ENCODE measurements at regions not wholly inside any gene's neighbourhood (a gene's known extent, or its start where the extent isn't known, plus 50 kb on each side); places are given as distances from the start of the nearest gene placed in this dataset.
"Not testable (repeated sequence)": the region's sequence is repeated elsewhere in the genome, so short reads cannot be mapped to it uniquely, and the experiment has no call there.

GRCh38 chr4:97038146-97038516 lies 1105.1 kb downstream of the STPG2 start:
- in situ Hi-C loops (cut with MboI; ENCODE audit: low pct_unique_long_range_greater_than_20kb, low sequenced_read_pairs, unreplicated experiment), result no loop called here
- DNase-seq (ENCODE audit: low spot score), result no peak
- no peak for TF ChIP-seq CTCF (IDR thresholded peaks at IDR 0.05; ENCODE audit: extremely low read depth, insufficient read depth, missing control alignments)

GRCh38 chr4:97072666-97073065 lies 1070.6 kb downstream of the STPG2 start:
- in situ Hi-C loops (cut with MboI; ENCODE audit: low pct_unique_long_range_greater_than_20kb, low sequenced_read_pairs, unreplicated experiment), result no loop called here
- TF ChIP-seq CTCF (IDR thresholded peaks at IDR 0.05; ENCODE audit: extremely low read depth, insufficient read depth, missing control alignments), result no peak
- no peak for DNase-seq (ENCODE audit: low spot score)

GRCh38 chr4:97073194-97073593 lies 1070.1 kb downstream of the STPG2 start:
- no peak for DNase-seq (ENCODE audit: low spot score)
- no peak for TF ChIP-seq CTCF (IDR thresholded peaks at IDR 0.05; ENCODE audit: extremely low read depth, insufficient read depth, missing control alignments)
- in situ Hi-C loops (cut with MboI; ENCODE audit: low pct_unique_long_range_greater_than_20kb, low sequenced_read_pairs, unreplicated experiment), result no loop called here

- no peak for TF ChIP-seq CTCF (IDR thresholded peaks at IDR 0.05; ENCODE audit: extremely low read depth, insufficient read depth, missing control alignments)
- no peak for DNase-seq (ENCODE audit: low spot score)
- in situ Hi-C loops (cut with MboI; ENCODE audit: low pct_unique_long_range_greater_than_20kb, low sequenced_read_pairs, unreplicated experiment), result no loop called here
These were observed 1068.7 kb downstream of the STPG2 start for GRCh38 chr4:97074531-97074930.

- TF ChIP-seq CTCF (IDR thresholded peaks at IDR 0.05; ENCODE audit: extremely low read depth, insufficient read depth, missing control alignments), result no peak
- in situ Hi-C loops (cut with MboI; ENCODE audit: low pct_unique_long_range_greater_than_20kb, low sequenced_read_pairs, unreplicated experiment), result no loop called here
- DNase-seq (ENCODE audit: low spot score), result no peak
These were observed 1061.3 kb downstream of the STPG2 start for GRCh38 chr4:97081951-97082350.

- DNase-seq (ENCODE audit: low spot score); in situ Hi-C loops (cut with MboI; ENCODE audit: low pct_unique_long_range_greater_than_20kb, low sequenced_read_pairs, unreplicated experiment): not testable (repeated sequence)
These were observed 1046.2 kb downstream of the STPG2 start for GRCh38 chr4:97097036-97097435.

GRCh38 chr4:97101171-97101570 lies 1042.1 kb downstream of the STPG2 start:
- DNase-seq (ENCODE audit: low spot score); in situ Hi-C loops (cut with MboI; ENCODE audit: low pct_unique_long_range_greater_than_20kb, low sequenced_read_pairs, unreplicated experiment): not testable (repeated sequence)

- TF ChIP-seq CTCF (IDR thresholded peaks at IDR 0.05; ENCODE audit: extremely low read depth, insufficient read depth, missing control alignments), result no peak
- in situ Hi-C loops (cut with MboI; ENCODE audit: low pct_unique_long_range_greater_than_20kb, low sequenced_read_pairs, unreplicated experiment), result no loop called here
- no peak for DNase-seq (ENCODE audit: low spot score)
These were observed 1040.0 kb downstream of the STPG2 start for GRCh38 chr4:97103252-97103651.
